ENCODE measurements at regions not wholly inside any gene's neighbourhood (a gene's known extent, or its start where the extent isn't known, plus 50 kb on each side); places are given as distances from the start of the nearest gene placed in this dataset.

- no peak for TF ChIP-seq EZH2 (IDR thresholded peaks at IDR 0.05; ENCODE audit: borderline replicate concordance, low read depth, low read length, poor library complexity, severe bottlenecking)
- H3K36me3 ChIP-seq (ENCODE audit: insufficient read depth, low read length, poor library complexity, severe bottlenecking), result no peaks in the 10 kb centered on the region
- ChIA-PET CTCF (no interaction called here), POLR2A (ENCODE audit: low non-redundant PET) (no interaction called here)
- no peaks in the 10 kb centered on the region for H3K9me3 ChIP-seq (ENCODE audit: low read depth, low read length, poor library complexity, severe bottlenecking)
- peaks cover 21% of the 10 kb centered on the region for H3K27me3 ChIP-seq (replicated peaks; ENCODE audit: insufficient read depth, low read depth, low read length, poor library complexity)
- intact Hi-C loops (cut with micrococcal nuclease; ENCODE audit: unreplicated experiment), result no loop called here
- no peak for DNase-seq (ENCODE audit: low spot score)
- H3K27ac ChIP-seq (ENCODE audit: low read depth, low read length, poor library complexity, severe bottlenecking), result no peak overlapping the region
- no TSS peak for BruUV-seq (replicated peaks)
- H3K4me1 ChIP-seq (ENCODE audit: insufficient read depth, low read length, poor library complexity, severe bottlenecking), result no peaks in the 10 kb centered on the region
- H3K4me3 ChIP-seq (ENCODE audit: low read depth, low read length, poor library complexity, severe bottlenecking), result no peak overlapping the region
These were observed 88.6 kb upstream of the MOCS1 start for GRCh38 chr6:40022867-40023266.

GRCh38 chr6:40020166-40020565, 85.9 kb upstream of the MOCS1 start:
- Histone ChIP-seq H3K36me3 (ENCODE audit: insufficient read depth, low read length, poor library complexity, severe bottlenecking) (no peaks in the 10 kb centered on the region), H3K9me3 (ENCODE audit: low read depth, low read length, poor library complexity, severe bottlenecking) (no peaks in the 10 kb centered on the region), H3K4me3 (ENCODE audit: low read depth, low read length, poor library complexity, severe bottlenecking) (no peak overlapping the region), H3K4me1 (ENCODE audit: insufficient read depth, low read length, poor library complexity, severe bottlenecking) (no peaks in the 10 kb centered on the region), H3K27ac (ENCODE audit: low read depth, low read length, poor library complexity, severe bottlenecking) (no peak overlapping the region), H3K27me3 (replicated peaks; ENCODE audit: insufficient read depth, low read depth, low read length, poor library complexity) (peaks cover 7% of the 10 kb centered on the region)
- ChIA-PET POLR2A (ENCODE audit: low non-redundant PET) (no interaction called here), CTCF (no interaction called here)
- no peak for TF ChIP-seq EZH2 (IDR thresholded peaks at IDR 0.05; ENCODE audit: borderline replicate concordance, low read depth, low read length, poor library complexity, severe bottlenecking)
- no peak for TF ChIP-seq CTCF (conservative IDR thresholded peaks at IDR 0.05; ENCODE audit: low read depth, low read length)
- intact Hi-C loops (cut with micrococcal nuclease; ENCODE audit: unreplicated experiment), result no loop called here
- BruUV-seq (replicated peaks), result no TSS peak
- DNase-seq (ENCODE audit: low spot score), result no peak

GRCh38 chr6:40015530-40015929, 81.3 kb upstream of the MOCS1 start:
- no peak overlapping the region for H3K4me3 ChIP-seq (ENCODE audit: low read depth, low read length, poor library complexity, severe bottlenecking)
- TF ChIP-seq CTCF (conservative IDR thresholded peaks at IDR 0.05; ENCODE audit: low read depth, low read length) (no peak), EZH2 (IDR thresholded peaks at IDR 0.05; ENCODE audit: borderline replicate concordance, low read depth, low read length, poor library complexity, severe bottlenecking) (no peak)
- H3K36me3 ChIP-seq (ENCODE audit: insufficient read depth, low read length, poor library complexity, severe bottlenecking), result no peaks in the 10 kb centered on the region
- POLR2A ChIA-PET (ENCODE audit: low non-redundant PET), result no interaction called here
- intact Hi-C loops (cut with micrococcal nuclease; ENCODE audit: unreplicated experiment), result no loop called here
- BruUV-seq (replicated peaks), result no TSS peak
- H3K27ac ChIP-seq (ENCODE audit: low read depth, low read length, poor library complexity, severe bottlenecking), result no peak overlapping the region
- no peaks in the 10 kb centered on the region for H3K9me3 ChIP-seq (ENCODE audit: low read depth, low read length, poor library complexity, severe bottlenecking)
- H3K4me1 ChIP-seq (ENCODE audit: insufficient read depth, low read length, poor library complexity, severe bottlenecking), result no peaks in the 10 kb centered on the region
- DNase-seq (ENCODE audit: low spot score), result no peak
- CTCF ChIA-PET, result interaction anchor here (0.6 kb wide), 1 partner anchor 638 kb away, joined by 3 read pairs; no protein-coding TSS in a partner anchor
- H3K27me3 ChIP-seq (replicated peaks; ENCODE audit: insufficient read depth, low read depth, low read length, poor library complexity), result peaks cover 12% of the 10 kb centered on the region

GRCh38 chr6:40011844-40012243, 77.6 kb upstream of the MOCS1 start:
- H3K36me3 ChIP-seq (ENCODE audit: insufficient read depth, low read length, poor library complexity, severe bottlenecking), result no peaks in the 10 kb centered on the region
- no peaks in the 10 kb centered on the region for H3K4me1 ChIP-seq (ENCODE audit: insufficient read depth, low read length, poor library complexity, severe bottlenecking)
- no peak overlapping the region for H3K4me3 ChIP-seq (ENCODE audit: low read depth, low read length, poor library complexity, severe bottlenecking)
- H3K9me3 ChIP-seq (ENCODE audit: low read depth, low read length, poor library complexity, severe bottlenecking), result no peaks in the 10 kb centered on the region
- DNase-seq (ENCODE audit: low spot score), result no peak
- peaks cover 41% of the 10 kb centered on the region for H3K27me3 ChIP-seq (replicated peaks; ENCODE audit: insufficient read depth, low read depth, low read length, poor library complexity)
- no peak overlapping the region for H3K27ac ChIP-seq (ENCODE audit: low read depth, low read length, poor library complexity, severe bottlenecking)
- CTCF ChIA-PET, result no interaction called here
- POLR2A ChIA-PET (ENCODE audit: low non-redundant PET), result no interaction called here
- BruUV-seq (replicated peaks), result no TSS peak
- TF ChIP-seq EZH2 (IDR thresholded peaks at IDR 0.05; ENCODE audit: borderline replicate concordance, low read depth, low read length, poor library complexity, severe bottlenecking) (no peak), CTCF (conservative IDR thresholded peaks at IDR 0.05; ENCODE audit: low read depth, low read length) (no peak)
- intact Hi-C loops (cut with micrococcal nuclease; ENCODE audit: unreplicated experiment), result no loop called here

Measured in A673 (cell line).